ENCODE measurements at regions not wholly inside any gene's neighbourhood (a gene's known extent, or its start where the extent isn't known, plus 50 kb on each side); places are given as distances from the start of the nearest gene placed in this dataset.
A peak's percentile ranks its signal among the peaks of the same experiment; 100 is the strongest.
"Not testable (repeated sequence)": the region's sequence is repeated elsewhere in the genome, so short reads cannot be mapped to it uniquely, and the experiment has no call there.

DNA sequence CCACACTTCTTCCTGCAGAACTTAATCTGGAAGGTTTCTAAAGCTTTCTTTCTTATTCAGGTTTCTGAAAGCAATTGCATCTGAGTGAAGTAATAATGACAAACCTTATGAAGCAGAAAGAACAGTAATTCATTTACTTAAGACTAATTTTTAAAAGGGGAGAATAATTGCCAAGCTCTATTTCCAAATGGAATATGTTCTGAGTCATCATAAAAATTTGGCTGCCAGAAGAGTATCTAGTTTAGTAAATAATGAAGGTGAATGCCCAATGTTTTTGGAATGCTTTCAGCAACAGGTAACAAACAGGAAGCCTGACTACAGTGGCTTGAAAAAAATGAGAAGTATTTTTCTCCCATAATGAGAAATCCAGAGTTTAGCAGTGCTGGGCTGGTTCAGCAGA is 227.3 kb upstream of the TET2 start:
- intact Hi-C loops (cut with micrococcal nuclease; ENCODE audit: unreplicated experiment), result no loop called here
- BruUV-seq (replicated peaks), result no TSS peak
- POLR2A ChIA-PET, result interaction anchor here (0.8 kb wide), 1 partner anchor 1019 kb away, joined by 7 read pairs; no protein-coding TSS in a partner anchor
- no peak for TF ChIP-seq EZH2phosphoT487 (IDR thresholded peaks at IDR 0.05; ENCODE audit: borderline replicate concordance, low read depth, low read length)
- DNase-seq (ENCODE audit: low spot score), result no peak
- Histone ChIP-seq H3K4me3 (ENCODE audit: low read depth, low read length, poor library complexity, severe bottlenecking) (no peak overlapping the region), H3K27ac (ENCODE audit: low read depth, low read length, poor library complexity, severe bottlenecking) (no peak overlapping the region), H3K4me2 (ENCODE audit: low read length) (no peak overlapping the region), H4K20me1 (ENCODE audit: insufficient read depth, low read length) (no peaks in the 10 kb centered on the region), H3K36me3 (ENCODE audit: insufficient read depth, low read length) (no peaks in the 10 kb centered on the region), H2AFZ (ENCODE audit: low read length) (no peak overlapping the region), H3K9me3 (ENCODE audit: low read length) (no peaks in the 10 kb centered on the region), H3K9me2 (ENCODE audit: insufficient read depth, low read length) (no peaks in the 10 kb centered on the region), H3K79me2 (ENCODE audit: insufficient read depth, low read depth, low read length) (no peaks in the 10 kb centered on the region), H3K4me1 (ENCODE audit: insufficient read depth, low read length, poor library complexity, severe bottlenecking) (no peaks in the 10 kb centered on the region)
- CTCF ChIA-PET (ENCODE audit: unreplicated experiment), result no interaction called here

DNA sequence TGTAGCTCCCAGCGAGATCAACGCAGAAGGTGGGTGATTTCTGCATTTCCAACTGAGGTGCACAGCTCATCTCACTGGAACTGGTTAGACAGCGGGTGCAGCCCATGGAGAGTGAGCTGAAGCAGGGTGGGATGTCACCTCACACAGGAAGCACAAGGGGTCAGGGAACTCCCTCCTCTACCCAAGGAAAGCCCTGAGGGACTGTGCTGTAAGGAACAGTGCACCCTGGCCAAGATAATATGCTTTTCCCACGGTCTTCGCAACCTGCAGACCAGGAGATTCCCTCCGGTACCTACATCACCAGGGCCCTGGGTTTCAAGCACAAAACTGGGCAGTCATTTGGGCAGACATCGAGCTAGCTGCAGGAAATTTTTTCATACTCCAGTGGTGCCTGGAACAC is 216.4 kb upstream of the TET2 start:
- H3K4me2 ChIP-seq (ENCODE audit: low read length), result no peak overlapping the region
- no peaks in the 10 kb centered on the region for H3K79me2 ChIP-seq (ENCODE audit: insufficient read depth, low read depth, low read length)
- DNase-seq (ENCODE audit: low spot score), result no peak
- CTCF ChIA-PET (ENCODE audit: unreplicated experiment), result no interaction called here
- no peak overlapping the region for H2AFZ ChIP-seq (ENCODE audit: low read length)
- no peaks in the 10 kb centered on the region for H3K4me1 ChIP-seq (ENCODE audit: insufficient read depth, low read length, poor library complexity, severe bottlenecking)
- no peaks in the 10 kb centered on the region for H3K36me3 ChIP-seq (ENCODE audit: insufficient read depth, low read length)
- no peaks in the 10 kb centered on the region for H4K20me1 ChIP-seq (ENCODE audit: insufficient read depth, low read length)
- POLR2A ChIA-PET, result no interaction called here
- no peaks in the 10 kb centered on the region for H3K9me2 ChIP-seq (ENCODE audit: insufficient read depth, low read length)
- no peak for TF ChIP-seq EZH2phosphoT487 (IDR thresholded peaks at IDR 0.05; ENCODE audit: borderline replicate concordance, low read depth, low read length)
- TF ChIP-seq, protein P1, sequence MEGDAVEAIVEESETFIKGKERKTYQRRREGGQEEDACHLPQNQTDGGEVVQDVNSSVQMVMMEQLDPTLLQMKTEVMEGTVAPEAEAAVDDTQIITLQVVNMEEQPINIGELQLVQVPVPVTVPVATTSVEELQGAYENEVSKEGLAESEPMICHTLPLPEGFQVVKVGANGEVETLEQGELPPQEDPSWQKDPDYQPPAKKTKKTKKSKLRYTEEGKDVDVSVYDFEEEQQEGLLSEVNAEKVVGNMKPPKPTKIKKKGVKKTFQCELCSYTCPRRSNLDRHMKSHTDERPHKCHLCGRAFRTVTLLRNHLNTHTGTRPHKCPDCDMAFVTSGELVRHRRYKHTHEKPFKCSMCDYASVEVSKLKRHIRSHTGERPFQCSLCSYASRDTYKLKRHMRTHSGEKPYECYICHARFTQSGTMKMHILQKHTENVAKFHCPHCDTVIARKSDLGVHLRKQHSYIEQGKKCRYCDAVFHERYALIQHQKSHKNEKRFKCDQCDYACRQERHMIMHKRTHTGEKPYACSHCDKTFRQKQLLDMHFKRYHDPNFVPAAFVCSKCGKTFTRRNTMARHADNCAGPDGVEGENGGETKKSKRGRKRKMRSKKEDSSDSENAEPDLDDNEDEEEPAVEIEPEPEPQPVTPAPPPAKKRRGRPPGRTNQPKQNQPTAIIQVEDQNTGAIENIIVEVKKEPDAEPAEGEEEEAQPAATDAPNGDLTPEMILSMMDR (conservative IDR thresholded peaks at IDR 0.05; ENCODE audit: low read length), result no peak
- no peaks in the 10 kb centered on the region for H3K9me3 ChIP-seq (ENCODE audit: low read length)
- intact Hi-C loops (cut with micrococcal nuclease; ENCODE audit: unreplicated experiment), result no loop called here
- H3K27ac ChIP-seq (ENCODE audit: low read depth, low read length, poor library complexity, severe bottlenecking), result no peak overlapping the region
- no peak overlapping the region for H3K4me3 ChIP-seq (ENCODE audit: low read depth, low read length, poor library complexity, severe bottlenecking)
- no TSS peak for BruUV-seq (replicated peaks)

DNA sequence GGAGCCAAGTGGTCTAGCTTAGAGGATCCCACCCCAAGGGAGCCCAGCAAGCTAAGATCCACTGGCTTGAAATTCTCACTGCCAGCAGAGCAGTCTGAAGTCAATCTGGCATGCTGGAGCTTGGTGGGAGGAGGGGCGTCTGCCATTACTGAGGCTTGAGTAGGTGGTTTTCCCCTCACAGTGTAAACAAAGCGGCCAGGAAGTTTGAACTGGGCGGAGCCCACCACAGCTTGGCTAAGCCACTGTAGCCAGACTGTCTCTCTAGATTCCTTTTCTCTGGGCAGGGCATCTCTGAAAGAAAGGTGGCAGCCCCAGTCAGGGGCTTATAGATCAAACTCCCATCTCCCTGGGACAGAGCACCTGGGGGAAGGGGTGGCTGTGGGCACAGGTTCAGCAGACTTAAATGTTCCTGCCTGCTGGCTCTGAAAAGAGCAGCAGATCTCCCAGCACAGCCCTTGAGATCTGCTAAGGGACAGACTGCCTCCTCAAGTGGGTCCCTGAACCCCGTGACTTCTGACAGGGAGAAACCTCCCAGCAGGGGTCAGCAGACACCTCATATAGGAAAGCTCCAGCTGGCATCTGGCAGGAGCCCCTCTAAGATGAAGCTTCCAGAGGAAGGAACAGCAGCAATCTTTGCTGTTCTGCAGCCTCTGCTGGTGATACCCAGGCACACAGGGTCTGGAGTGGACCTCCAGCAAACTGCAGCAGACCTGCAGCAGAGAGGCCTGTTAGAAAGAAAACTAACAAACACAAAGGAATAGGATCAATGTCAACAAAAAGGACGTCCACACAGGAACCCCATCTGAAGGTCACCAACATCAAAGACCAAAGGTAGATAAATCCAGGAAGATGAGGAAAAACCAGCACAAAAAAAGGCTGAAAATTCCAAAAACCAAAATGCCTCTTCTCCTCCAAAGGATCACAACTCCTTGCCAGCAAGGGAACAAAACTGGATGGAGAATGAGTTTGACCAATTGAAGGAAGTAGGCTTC is 215.6 kb upstream of the TET2 start:
- H4K20me1 ChIP-seq (ENCODE audit: insufficient read depth, low read length); POLR2A ChIA-PET; H3K79me2 ChIP-seq (ENCODE audit: insufficient read depth, low read depth, low read length); H3K4me1 ChIP-seq (ENCODE audit: insufficient read depth, low read length, poor library complexity, severe bottlenecking); H3K36me3 ChIP-seq (ENCODE audit: insufficient read depth, low read length); H3K9me3 ChIP-seq (ENCODE audit: low read length); H2AFZ ChIP-seq (ENCODE audit: low read length); CTCF ChIA-PET (ENCODE audit: unreplicated experiment); H3K27ac ChIP-seq (ENCODE audit: low read depth, low read length, poor library complexity, severe bottlenecking); BruUV-seq (replicated peaks); H3K9me2 ChIP-seq (ENCODE audit: insufficient read depth, low read length); intact Hi-C loops (cut with micrococcal nuclease; ENCODE audit: unreplicated experiment); H3K4me2 ChIP-seq (ENCODE audit: low read length); H3K4me3 ChIP-seq (ENCODE audit: low read depth, low read length, poor library complexity, severe bottlenecking): not testable (repeated sequence)
- TF ChIP-seq, protein P1 (conservative IDR thresholded peaks at IDR 0.05; ENCODE audit: low read length), result 0 out of 2 replicates have a peak, but pooled peaks have one; percentile 33
- peak; percentile 17 for DNase-seq (ENCODE audit: low spot score)
